HG02943 (cell line): ENCODE measurements at regions not wholly inside any gene's neighbourhood (a gene's known extent, or its start where the extent isn't known, plus 50 kb on each side); places are given as distances from the start of the nearest gene placed in this dataset.

Source experiments
- ATAC-seq: cut with Tn5 transposase; IDR thresholded peaks from one replicate; pipeline ENCODE4 v1.9.1; 2021; ENCODE audit warnings: mild to moderate bottlenecking, low read depth, moderate library complexity; ENCODE audit not compliant: unreplicated experiment

DNA sequence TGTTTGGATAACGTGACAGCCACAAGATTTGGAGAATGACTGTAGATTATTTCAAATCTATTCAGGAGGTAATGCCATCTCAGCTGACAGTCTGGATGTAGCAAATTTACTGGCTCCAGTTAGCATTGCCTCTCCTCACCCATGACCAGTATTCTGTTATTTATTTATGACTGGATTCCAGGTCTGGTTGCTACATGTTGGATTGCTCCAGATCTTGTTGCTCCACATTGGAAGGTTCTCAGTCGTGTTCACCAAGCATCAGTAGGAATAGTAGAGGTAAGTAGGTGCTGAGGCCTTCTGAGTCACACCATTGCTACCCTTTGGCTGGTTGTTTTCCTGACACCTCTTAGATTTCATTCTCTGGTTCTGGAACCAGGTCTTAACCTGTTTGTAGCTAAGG lies 69.5 kb upstream of the ELOVL5 start:
- ATAC-seq, result no peak

- no peak for ATAC-seq
Measured at GRCh38 chr6:53417141-53417540, 68.4 kb upstream of the ELOVL5 start.

GRCh38 chr6:53413326-53413725 lies 64.6 kb upstream of the ELOVL5 start:
- ATAC-seq, result no peak

DNA sequence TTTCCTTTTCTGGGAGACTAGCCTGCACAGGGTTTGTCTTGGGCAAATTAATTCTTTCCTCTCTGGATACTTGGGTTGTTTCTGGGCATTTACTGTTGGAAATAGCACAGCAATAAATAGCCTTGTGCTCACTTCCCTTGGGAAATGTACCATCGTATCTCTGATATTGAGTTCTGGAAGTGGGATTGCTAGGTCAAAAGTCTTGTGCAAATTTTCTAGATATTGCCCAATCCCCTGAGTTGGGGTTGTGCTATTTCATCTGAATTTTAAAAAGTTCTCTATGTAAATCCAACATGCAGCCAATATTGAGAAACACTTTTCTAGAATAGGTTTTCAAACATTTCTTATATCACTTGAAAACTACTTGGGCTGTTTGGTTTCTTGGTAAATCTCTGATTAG lies 64.0 kb upstream of the ELOVL5 start:
- ATAC-seq, result no peak

DNA sequence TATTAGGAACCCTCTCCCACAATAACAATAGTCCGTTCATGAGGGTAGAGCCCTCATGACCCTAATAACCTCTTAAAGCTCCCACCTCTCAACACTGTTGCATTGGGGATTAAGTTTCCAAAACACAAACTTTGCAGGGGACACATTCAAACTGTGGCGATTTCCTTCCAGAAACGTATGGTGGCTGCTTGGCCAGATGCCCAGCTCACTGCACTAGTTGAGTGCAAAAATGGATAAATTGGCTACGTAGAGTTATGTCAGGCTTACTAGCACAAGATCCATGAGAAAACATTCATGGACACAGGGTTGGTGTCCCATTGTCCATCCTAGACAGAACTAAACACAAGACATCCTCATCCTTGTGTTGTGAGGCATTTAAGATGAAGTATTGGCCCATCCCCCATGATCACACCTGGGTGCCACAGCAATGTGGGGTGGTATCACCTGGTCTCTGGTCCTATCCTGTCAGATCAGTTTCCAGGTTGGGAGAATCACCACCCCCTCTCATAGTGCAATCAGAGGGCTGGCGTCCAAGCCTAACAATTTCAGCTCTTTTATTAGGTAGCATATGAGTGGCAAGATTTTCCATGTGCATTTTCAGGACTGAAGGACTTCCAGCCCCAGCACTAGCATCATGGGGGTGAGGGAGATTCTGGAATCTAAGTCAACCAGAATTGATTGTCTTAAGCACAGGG lies 63.4 kb upstream of the ELOVL5 start:
- ATAC-seq, result no peak

DNA sequence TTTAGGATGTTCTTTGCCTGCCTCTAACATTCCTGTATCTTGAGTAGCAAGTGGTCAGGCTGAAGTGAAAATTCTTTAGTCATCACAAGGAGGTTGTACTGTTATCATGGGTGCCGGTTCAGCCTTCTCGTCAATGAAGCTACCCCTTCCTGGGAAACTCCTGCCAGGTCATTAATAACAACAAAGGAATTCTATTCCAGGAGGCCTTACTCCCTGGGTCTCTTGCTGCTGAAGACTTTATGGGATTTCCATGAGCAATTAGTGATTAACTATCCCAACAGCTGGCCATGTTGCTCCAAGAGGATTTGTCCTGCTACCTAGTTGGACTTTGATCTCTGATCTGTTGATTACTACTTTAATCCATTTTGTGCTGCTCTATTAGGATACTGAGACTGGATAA lies 62.7 kb upstream of the ELOVL5 start:
- no peak for ATAC-seq

- ATAC-seq, result peak; percentile 80
Measured at GRCh38 chr6:53410508-53411258, 61.9 kb upstream of the ELOVL5 start.

GRCh38 chr6:53408826-53409225 lies 60.1 kb upstream of the ELOVL5 start:
- ATAC-seq, result no peak

DNA sequence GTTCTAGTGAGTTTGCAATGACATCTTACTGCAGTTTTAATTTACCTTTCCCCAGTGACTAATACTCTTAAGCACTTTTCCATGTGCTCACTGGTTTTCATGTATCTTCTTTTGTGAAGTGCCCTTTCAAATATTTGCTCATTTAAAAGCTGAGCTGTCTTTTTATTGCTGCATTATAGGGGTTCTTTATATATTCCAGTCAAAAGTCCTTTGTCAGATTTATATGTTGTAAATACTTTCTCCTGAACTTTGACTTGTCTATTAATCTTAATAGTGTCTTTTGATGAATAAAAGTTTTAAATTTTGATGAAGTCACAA lies 50.2 kb upstream of the ELOVL5 start:
- no peak for ATAC-seq

DNA sequence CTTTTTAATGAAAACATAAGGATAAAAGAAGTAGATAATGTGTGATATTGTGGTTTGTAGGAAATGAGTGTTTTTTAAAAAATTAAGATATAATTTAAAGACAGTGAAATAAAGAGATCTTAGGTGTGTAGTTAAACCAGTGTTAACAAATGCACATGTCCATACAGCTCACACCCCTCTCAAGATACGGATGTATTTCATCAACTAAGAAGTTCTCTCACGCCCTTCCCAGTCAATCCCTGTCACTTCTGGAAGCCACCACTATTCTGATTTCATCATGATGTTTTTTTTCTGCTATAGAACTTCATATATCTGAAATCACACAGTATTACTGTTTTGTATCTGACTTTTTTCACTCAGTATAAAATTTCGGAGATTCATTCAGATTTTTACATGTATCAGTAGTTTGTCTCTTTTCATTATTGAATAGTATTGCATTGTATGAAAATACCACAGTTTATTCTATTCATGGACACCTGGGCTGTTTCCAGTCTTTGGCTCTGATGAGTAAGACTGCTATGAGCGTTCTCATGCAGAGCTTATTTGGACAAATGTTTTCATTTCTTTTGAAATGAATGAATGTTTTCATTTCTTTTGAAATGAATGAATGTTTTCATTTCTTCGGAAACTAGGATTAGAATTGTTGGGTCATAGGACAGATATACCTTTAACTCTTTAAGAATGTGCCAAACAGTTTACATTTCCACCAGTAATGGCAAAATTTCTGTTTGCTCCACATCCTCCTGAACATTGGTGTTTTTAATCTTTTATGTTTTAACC lies 49.7 kb upstream of the ELOVL5 start:
- ATAC-seq, result no peak
